Stimulated activated CD4-positive, alpha-beta T cell treated with anti-CD3 and anti-CD28 coated beads, Interleukin-12 subunit alpha, Interleukin-12 subunit beta, amount 100 ng/mL, for 4 hours (primary cell): ENCODE measurements at regions not wholly inside any gene's neighbourhood (a gene's known extent, or its start where the extent isn't known, plus 50 kb on each side); places are given as distances from the start of the nearest gene placed in this dataset.

Experiments used
- DNase-seq: peaks from one replicate; pipeline ENCODE4 v3.0.0-alpha.2; 2020

DNA sequence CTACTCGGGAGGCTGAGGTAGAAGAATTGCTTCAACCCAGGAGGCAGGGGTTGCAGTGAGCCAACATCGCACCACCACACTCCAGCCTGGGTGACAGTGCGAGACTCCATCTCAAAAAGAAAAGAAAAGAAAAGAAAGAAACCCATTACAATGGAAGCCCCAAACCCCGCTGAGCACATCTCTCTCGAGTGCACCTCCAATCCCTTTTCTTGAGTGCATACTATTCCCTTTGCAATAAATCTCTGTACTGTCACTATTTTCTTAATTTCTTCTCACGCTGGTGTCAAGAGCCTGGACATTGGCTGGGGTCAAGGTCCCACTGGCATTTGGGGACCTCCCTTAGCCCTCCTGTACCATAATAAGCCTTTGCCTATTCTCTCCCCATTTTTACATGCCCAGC is 398.4 kb upstream of the EEF2KMT start:
- DNase-seq = no peak

DNA sequence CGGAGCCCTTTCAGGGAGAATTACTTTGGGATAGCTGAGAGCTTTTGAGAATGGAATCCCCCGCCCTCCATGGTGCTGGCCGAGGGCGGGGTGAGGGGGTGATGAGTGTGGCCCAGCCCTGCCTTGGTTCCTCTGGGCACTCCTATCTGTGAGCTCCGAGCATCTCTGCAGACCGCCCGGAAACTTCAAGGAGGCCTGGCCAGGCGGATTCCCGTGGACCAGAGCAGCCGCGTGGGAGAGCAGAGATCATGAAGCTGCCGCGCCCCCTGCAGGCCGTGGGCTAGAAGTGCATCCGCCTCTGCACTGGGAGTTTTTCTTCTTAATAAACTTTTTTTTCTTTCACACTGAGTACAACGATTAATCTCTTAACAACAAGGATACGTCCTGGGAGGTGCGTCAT is 392.9 kb upstream of the EEF2KMT start:
- no peak for DNase-seq

DNA sequence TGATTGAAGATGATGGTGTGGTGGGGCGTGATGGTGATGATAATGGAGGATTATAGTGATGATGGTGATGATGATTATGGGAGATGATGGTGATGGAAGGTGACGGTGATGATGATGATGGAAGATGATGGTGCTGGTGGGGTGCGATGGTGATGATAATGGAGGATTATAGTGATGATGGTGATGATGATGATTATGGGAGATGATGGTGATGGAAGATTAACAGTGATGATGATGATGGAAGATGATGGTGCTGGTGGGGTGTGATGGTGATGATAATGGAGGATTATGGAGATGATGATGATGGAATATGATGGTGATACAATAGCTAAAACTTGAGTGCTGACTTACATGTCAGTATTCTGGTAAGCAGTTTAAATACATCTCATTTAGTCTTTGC is 391.0 kb upstream of the EEF2KMT start:
- DNase-seq = no peak

DNA sequence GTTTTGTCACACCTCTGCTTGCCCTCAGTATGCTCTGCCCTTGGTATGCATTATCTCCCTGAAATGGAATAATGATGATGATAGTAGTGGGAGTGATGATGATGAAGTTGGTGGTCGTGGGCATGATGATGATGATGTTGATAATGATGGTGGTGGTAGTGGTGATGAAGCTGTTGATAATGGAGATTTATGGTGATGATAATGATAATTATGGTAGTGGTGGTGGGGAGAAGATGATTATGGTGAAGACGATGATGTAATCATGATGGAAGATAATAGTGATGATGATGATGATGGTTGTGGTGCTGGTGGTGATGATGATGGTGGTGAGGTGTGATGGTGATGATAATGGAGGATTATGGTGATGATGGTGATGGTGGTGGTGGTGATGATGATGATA is 390.1 kb upstream of the EEF2KMT start:
- DNase-seq = no peak

DNA sequence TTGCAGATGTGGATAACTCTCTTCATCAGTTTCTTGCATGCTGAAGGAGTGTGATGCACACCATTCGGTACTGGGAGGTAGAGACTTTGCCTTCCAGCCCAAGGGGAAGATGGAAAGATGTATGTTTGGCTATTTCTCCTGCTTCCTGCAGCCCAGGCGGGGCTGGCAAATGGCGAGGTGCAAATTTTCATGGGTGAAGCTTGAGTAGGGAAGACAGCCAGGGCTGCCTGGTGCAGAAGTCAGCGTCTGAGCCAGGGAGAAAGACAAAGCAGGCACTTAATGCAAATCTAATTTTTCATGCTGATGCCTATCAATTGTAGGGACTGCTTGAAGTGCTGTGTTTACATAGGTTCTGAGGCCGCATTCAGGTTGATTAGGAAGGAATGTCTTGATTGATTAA is 384.7 kb upstream of the EEF2KMT start:
- no peak for DNase-seq

DNA sequence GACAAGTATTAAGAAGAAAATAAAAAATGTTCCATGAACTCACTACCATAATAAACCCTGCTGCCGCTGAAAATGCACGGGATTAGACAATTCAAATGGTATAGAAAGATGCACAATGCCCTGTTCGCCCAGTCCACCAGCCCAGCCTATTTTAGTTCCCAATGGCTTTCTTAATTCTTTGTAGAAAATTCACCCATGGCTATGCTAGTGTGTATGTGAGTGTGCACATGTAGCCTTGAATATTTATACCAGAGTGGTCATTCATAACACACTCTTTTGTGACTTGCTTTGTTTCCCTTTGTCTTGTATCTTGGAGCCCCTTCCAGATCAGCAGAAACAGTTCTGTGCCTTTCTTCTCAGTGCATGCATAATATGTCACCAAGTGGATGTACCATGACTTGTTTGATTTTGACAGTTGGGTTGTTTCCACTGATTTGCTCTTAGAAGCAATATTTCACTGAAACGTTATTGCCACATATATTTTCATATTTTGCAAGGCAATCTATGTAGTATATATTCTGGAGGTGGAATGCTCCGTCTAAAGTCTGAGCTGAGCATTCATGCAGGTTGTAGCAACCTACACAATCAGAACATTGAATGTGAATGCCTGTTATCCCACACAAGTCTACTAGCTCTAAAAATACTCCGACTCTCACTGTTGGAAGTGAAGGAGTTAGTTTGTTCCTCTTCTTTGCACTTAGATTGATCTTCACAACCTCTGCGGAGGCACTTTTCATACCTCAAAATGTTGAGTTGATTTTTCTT is 383.0 kb upstream of the EEF2KMT start:
- DNase-seq = no peak

DNA sequence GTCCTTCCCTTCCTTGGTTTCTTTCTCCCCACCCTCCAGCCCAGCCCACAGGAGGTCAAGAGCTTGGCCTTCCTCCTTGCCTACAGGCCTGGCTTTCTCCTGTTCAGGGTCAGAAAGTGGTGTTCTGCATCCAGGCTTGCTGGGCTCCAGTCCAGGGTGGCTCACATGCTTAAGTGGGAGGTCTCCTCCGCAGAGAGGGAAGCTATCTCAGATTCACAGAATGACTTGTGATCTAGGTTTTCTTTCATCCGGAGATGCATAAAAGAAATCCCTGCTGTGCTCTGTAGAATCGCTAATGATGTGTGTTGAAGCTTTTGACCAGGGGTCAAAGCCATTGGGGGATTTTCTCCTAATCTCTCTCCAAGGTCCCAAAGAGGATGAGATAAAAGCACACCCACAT is 382.3 kb upstream of the EEF2KMT start:
- no peak for DNase-seq

DNA sequence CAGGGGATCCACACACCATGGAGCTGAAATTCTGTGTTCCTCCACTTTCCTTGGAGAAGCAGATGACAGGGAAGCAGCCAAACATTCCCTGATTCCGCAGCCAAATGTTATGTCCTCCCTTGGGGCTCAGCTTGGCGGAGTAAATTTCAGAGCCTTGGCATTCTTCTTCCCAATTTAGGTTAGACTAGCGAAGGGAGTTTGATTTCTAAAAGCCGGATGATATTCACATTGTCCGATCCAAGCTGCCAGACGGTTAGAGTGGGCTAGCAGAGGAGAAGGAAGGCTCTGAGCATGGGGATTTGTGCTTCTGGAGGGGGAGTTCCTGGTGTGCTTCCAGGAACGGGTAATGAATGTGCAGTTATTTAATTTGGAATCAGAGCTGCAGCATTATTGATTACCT is 380.4 kb upstream of the EEF2KMT start:
- DNase-seq = no peak

DNA sequence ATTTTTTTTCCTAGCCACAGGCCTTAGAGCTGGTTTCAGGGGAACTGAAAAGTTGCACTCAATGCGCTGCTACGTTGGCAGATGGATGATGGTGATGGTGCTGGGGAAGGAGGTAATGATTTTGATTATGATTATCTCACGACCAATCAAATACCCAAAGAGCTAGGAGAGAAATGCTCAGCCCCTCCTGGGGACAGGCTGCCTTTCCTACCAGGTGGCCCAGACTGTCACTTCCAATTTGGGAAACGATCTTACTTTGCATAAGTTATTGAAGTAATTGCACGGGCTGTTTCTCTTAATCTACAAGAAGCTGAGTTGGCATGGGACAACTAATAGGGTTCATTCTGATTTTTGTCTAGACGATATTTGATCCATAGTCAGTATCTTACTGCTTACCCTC is 379.7 kb upstream of the EEF2KMT start:
- no peak for DNase-seq

DNA sequence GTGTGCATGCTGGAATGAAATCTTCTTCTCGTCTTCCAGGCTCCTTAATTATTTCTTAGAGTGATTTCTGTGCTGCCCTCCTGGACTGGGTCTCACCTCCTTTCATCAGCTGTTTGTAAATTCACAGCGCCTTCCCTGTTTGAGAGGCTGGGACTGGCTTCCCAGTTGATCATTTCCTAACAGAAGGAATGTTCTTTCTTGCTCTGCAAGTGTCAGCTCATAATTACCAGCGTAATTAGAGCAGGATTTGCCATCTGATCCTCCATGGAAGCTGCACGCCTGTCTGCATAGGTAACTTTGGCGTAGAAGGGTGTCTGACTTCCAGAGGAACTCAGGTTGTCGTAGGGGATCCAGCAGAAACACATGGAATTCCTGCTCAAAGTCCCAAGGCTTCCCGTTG is 375.0 kb upstream of the EEF2KMT start:
- DNase-seq = no peak

DNA sequence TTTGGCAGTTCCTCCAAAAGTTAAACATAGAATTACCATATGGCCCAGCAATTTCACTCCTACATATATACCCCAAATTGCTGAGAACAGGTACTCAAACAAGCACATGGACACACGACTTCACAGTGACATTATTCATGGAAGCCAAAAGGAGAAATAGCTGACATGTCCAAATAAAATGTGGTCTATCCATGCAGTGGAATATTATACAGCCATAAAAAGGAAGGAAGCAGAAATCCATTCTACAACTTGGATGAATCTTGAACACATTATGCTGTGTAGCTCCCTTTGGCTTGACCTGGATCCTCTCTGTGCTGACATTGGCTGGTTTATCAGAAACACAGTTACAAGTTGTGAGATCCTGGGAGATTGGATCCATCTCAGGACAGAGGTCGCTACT is 370.9 kb upstream of the EEF2KMT start:
- no peak for DNase-seq

DNA sequence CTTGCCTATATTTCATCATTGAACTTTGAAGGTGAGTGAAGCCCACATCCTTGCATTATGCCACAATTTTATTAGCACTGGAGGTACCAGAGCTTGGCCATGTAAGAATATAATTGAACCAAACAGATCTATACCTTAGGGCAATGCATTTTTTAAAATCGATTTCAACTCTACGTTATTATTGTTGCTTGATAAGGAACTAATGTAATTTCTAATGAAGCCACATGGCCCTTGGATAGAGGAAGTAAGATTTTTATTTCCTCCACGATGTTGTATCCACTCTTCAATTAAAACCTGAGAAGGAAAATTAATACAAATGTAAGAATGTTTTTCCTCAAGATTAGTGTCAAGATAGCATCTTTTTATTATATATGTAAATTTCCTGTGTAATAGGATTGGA is 370.0 kb upstream of the EEF2KMT start:
- no peak for DNase-seq

DNA sequence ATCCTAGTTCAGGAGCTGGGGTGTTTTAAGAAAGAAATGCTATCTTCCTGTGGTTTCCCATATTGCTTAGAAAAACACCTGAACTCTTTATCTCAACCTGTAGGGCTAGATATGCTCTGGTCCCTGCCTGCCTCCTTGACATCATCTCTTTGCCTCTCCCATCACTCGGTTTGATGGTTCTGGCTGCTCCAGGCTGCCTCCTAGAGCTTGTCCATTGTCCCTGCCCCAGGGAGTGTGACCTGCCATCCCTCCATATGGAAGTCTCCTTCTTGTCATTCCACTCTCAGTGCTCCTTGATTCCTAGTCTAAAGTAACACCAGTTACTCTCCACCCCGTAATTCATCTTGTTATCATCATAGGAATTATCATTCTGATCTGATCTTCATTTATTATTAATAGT is 369.0 kb upstream of the EEF2KMT start:
- DNase-seq = no peak

DNA sequence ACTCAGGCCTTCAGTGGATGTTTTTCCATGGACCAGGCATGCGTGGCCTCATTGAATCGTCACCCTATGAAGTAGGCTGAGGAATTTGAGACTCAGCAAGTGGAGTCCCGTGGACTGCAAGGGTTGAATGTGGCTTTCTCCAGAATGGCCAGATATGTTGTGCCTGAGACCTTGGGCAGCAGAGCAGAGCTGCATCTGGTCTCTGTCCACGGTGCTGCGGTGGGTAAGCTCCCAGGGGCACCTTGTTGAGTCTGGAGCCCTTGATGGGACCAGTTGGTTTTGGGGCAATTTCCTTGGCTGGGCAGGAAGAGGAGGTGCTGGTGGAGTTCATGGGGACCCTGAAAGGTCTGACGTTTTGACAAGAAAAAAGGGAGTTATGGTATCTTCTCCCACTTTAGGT is 368.1 kb upstream of the EEF2KMT start:
- no peak for DNase-seq

DNA sequence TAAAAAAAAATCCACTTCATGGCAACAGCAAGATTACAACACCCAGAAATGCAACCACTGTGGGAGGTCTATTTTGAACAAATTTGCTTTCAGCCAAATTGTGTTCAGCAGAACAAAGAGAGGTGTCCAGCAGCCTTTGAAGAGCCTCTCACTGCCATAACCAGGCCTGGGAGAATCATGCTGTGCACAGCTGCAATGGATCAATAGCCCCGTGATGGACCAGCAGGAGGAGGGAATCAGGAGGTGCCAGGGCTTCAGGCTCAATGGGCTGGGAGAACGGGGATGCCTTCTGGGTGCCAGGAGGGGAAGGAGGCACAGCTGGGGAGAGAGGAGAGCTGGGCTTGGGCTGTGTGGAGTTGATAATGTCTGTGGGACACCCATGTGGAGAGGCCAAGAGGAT is 366.2 kb upstream of the EEF2KMT start:
- no peak for DNase-seq

DNA sequence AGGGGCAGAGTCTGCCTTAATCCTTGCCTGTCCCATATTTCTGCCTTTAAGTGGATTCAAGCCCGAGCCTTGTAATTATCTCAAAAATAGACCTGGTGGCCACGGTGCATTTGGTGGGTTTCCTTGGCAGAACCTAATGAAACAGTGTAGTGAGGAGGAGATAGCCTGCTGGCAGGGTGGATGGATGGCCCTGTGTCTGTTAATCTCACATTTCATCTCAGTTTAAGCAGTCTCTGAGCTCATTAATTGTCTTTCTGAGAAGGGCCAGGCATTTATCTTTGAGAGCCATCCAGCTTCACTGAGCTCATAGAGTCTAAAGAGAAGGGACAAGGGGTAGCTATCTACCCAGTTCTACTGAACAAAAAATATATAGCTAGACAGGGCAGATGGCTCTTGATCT is 364.0 kb upstream of the EEF2KMT start:
- DNase-seq = no peak

DNA sequence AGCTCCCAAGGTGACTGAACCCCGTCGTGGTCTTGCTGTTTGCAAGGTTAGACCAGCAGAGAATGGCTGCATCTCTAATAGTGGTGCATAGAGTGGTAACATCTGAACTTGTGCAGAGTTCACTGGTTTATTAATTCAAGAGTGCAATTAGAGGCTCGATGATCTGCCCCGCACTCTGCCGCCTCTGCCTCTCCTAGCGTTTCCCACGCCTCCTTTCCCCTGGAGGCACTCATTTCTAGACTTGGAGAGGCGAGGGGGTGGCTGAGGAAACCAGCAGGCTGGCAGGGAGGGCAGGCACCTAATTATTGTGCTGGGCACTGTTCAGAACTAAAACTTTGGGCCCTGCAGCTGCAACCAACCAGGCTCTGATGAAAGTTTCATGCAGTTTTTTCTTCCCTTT is 363.5 kb upstream of the EEF2KMT start:
- DNase-seq = no peak

DNA sequence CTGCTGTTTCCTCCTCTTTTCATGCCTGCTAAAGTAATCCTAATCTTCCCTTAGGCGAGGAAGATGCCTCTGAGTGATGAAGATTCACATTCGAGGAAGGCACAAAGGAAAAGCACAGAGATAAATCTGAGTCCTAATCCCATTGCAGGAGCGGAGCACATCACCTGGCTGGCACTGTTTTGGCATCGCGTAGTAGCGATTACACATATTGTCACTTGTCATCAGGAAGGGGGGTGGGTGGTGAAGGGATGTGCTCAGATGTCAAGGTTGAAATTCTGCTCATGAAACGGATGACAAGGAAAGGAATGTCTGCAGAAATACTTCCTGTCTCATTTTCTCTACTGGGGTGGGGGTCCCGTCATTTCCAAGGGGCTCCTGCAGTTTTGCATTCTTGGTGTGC is 363.1 kb upstream of the EEF2KMT start:
- DNase-seq = no peak

DNA sequence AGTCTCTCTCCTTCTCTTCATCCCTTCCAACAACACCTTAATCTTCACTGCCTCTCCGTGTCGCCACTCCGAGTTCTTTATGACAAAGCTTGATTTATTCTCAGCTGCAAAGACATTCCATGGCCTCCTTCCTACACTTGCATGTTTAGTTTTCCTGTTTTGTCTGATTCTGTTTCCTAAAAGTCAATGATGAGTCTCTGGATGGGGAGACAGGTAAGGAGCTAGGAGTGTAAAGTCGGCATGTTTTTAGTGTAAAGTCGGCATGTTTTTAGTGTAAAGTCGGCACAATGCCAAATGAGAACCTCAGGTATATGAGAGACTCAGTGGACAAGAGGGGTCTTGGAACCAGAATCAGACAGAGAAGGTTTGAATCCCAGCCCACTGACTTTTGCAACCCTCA is 362.3 kb upstream of the EEF2KMT start:
- DNase-seq = no peak

DNA sequence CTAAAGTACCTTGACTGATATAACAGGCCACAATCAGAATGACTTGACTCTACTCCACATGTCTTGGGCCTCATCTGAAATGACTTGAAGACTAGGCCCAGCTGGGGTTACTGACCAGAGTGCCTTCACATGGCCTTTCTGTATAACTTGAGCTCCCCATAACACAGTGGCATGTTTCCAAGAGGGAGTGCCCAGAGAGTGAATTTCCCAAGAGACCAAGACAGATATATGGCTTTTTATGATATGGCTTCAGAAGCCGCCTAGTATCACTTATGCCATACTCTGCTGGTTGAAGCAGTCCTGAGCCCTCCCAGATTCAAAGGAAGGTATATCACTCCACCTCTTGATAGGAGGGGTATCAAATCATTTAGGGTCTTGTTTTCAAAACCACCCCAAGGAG is 357.5 kb upstream of the EEF2KMT start:
- DNase-seq = no peak

DNA sequence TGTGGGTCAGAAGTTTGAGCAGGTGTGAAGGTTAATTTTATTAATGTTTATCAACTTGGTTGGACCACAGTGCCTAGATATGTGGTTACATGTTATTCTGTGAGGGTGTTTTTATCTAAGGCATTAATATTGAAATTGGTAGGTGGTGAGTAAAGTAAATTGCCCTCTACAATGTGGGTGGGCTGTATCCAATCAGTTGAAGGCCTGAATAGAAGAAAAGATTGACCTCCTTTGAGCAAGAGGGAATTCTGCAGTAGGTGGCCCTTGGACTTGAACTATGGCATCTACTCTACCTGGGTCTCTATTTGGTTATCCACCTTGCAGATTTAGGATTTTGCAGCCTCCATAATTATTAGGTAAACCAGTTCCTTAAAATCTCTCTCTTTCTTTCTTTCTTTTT is 356.8 kb upstream of the EEF2KMT start:
- DNase-seq = no peak

DNA sequence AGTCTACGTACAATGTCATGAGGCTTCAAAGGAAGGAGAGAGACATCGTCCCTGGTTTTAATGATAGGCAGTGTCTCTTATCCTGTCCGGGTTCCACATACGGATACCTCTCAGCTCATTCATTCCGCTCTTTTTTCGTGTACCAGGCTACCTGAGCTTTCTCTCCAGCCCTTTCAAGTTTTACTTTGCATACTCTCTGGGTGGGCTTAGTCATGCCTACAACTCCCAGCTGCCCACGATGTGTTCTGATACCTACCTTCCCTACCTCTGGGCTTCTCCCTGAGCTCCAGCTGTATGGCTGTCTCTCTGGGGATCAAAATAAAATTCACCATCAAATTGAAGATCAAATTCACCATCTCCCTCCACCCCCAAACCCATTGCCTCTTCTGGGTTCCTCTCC is 354.0 kb upstream of the EEF2KMT start:
- no peak for DNase-seq

DNA sequence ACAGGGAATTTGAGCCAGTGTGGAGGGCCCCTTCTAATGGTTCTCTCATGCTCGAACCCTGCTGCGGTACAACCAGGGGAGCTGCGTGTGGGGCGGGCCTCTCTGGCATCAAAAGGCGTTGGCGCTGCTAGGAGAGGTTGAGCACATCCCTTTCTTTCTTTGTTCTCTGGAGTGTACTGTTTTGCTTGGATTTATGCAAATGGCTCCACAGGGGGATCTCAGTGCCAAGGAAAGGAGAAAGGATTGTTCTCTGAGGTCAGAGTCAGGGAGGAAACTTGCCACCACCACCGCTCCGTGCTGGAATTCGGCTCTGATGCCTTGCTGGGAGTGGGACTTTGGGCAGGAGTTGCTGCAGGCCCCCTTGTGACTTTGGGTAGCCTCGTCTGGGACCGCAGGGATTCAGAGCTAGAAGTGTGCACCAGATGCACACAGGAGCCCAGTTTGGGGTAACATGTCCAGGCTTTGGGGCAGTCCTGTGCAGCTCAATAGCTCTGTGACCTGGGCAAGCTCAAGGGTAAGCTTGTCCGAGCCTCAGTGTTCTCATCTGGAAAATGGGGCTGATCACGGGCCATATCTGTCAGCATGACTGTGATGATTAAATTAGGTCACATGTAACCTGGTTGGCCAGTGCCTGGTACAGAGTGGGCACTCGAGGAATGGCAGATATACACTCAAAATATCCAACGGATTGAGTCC is 353.0 kb upstream of the EEF2KMT start:
- DNase-seq = no peak

DNA sequence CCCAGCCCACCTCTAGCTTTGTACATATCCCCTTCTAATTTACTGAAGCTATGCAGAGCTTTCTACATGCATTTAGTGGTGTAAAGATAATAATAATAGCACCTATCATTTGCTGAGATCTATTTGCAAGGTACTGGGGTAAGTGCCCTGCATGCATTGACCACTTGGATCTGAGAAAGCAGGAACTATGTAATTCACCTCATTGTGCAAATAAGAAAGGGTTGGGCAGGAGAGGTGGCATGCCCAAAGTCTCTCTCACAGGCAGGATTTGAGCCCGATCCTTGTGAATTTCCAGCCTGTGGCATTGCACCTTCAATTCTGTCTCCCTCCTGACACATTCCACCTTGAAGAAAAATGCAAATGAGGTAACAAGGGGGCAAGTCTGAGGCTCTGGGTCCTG is 352.3 kb upstream of the EEF2KMT start:
- DNase-seq = no peak

DNA sequence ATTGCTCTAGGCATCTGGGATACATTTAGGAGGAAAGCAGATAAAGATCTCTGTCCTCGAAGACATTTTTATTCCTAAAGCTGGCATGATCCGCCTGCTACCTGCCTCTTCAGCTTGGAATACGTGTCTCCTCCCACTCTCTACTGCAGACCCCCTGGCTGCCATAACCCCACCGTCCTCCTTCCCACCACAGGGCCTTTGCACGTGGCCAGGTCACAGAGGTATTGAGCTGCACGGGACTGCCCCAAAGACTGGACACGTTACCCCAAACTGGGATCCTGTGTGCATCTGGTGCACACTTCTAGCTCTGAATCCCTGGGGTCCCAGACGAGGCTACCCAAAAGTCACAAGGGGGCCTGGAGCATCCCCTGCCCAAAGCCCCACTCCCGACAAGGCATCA is 351.2 kb upstream of the EEF2KMT start:
- DNase-seq = no peak
